ENCODE measurements at regions not wholly inside any gene's neighbourhood (a gene's known extent, or its start where the extent isn't known, plus 50 kb on each side); places are given as distances from the start of the nearest gene placed in this dataset.

GRCh38 chr17:14630621-14631020 lies 329.7 kb downstream of the HS3ST3B1 start:
- Histone ChIP-seq H3K27ac (no peak overlapping the region), H3K4me1 (no peaks in the 10 kb centered on the region), H3K27me3 (no peaks in the 10 kb centered on the region), H3K4me3 (no peak overlapping the region), H3K9me3 (no peaks in the 10 kb centered on the region), H3K36me3 (no peaks in the 10 kb centered on the region)
- TF ChIP-seq CTCF (IDR thresholded peaks at IDR 0.05), result no peak
- TF ChIP-seq POLR2A (IDR thresholded peaks at IDR 0.05), result no peak
- no peak for DNase-seq

GRCh38 chr17:14630046-14630445 lies 329.2 kb downstream of the HS3ST3B1 start:
- H3K36me3 ChIP-seq, result no peaks in the 10 kb centered on the region
- no peak for TF ChIP-seq CTCF (IDR thresholded peaks at IDR 0.05)
- DNase-seq, result no peak

GRCh38 chr17:14622615-14623101 lies 321.8 kb downstream of the HS3ST3B1 start:
- DNase-seq, result no peak
- H3K36me3 ChIP-seq, result no peaks in the 10 kb centered on the region
- no peaks in the 10 kb centered on the region for H3K27me3 ChIP-seq
- no peaks in the 10 kb centered on the region for H3K9me3 ChIP-seq
- no peak overlapping the region for H3K27ac ChIP-seq
- TF ChIP-seq CTCF (IDR thresholded peaks at IDR 0.05) (no peak), POLR2A (IDR thresholded peaks at IDR 0.05) (no peak)
- H3K4me3 ChIP-seq, result no peak overlapping the region
- no peaks in the 10 kb centered on the region for H3K4me1 ChIP-seq

More at GRCh38 chr17:14630046-14630445, 329.2 kb downstream of the HS3ST3B1 start:
- no peak overlapping the region for H3K27ac ChIP-seq
- H3K9me3 ChIP-seq, result no peaks in the 10 kb centered on the region
- H3K4me3 ChIP-seq, result no peak overlapping the region
- H3K4me1 ChIP-seq, result no peaks in the 10 kb centered on the region
- H3K27me3 ChIP-seq, result no peaks in the 10 kb centered on the region

- Histone ChIP-seq H3K36me3 (no peaks in the 10 kb centered on the region), H3K9me3 (no peaks in the 10 kb centered on the region), H3K4me1 (no peaks in the 10 kb centered on the region), H3K27ac (no peak overlapping the region), H3K4me3 (no peak overlapping the region), H3K27me3 (no peaks in the 10 kb centered on the region)
- TF ChIP-seq POLR2A (IDR thresholded peaks at IDR 0.05), result no peak
- TF ChIP-seq CTCF (IDR thresholded peaks at IDR 0.05), result no peak
- DNase-seq, result no peak
These were observed 321.1 kb downstream of the HS3ST3B1 start for GRCh38 chr17:14621826-14622614.

GRCh38 chr17:14619821-14620220 lies 318.9 kb downstream of the HS3ST3B1 start:
- no peaks in the 10 kb centered on the region for H3K9me3 ChIP-seq
- H3K27me3 ChIP-seq, result no peaks in the 10 kb centered on the region
- no peak overlapping the region for H3K27ac ChIP-seq
- H3K36me3 ChIP-seq, result no peaks in the 10 kb centered on the region
- H3K4me3 ChIP-seq, result no peak overlapping the region
- H3K4me1 ChIP-seq, result no peaks in the 10 kb centered on the region
- no peak for TF ChIP-seq POLR2A (IDR thresholded peaks at IDR 0.05)
- no peak for TF ChIP-seq CTCF (IDR thresholded peaks at IDR 0.05)
- DNase-seq, result no peak

Measured in Peyer's patch (tissue), 4 donors.